HEK293 (cell line): ENCODE measurements at regions not wholly inside any gene's neighbourhood (a gene's known extent, or its start where the extent isn't known, plus 50 kb on each side); places are given as distances from the start of the nearest gene placed in this dataset.

ENCODE experiments used
- SCRT2 ChIP-seq: fragments of 450-650 bp; formaldehyde crosslinking; IDR thresholded peaks from 2 replicates; pipeline ENCODE4 v1.5.1; 2016; ENCODE audit warnings: missing biosample characterization, missing genetic modification characterization
- ZBTB20 ChIP-seq: fragments of 450-650 bp; formaldehyde crosslinking; IDR thresholded peaks from 2 replicates; pipeline ENCODE4 v1.5.1; 2016; ENCODE audit warnings: missing biosample characterization, missing genetic modification characterization
- ZFP41 ChIP-seq: fragments of 450-650 bp; formaldehyde crosslinking; IDR thresholded peaks from 2 replicates; pipeline ENCODE4 v1.5.1; 2016; ENCODE audit warnings: missing biosample characterization, missing genetic modification characterization, borderline replicate concordance
- ZNF10 ChIP-seq: fragments of 450-650 bp; formaldehyde crosslinking; IDR thresholded peaks from 2 replicates; pipeline ENCODE4 v1.5.1; 2017; ENCODE audit warnings: missing biosample characterization, missing genetic modification characterization
- ZNF133 ChIP-seq: fragments of 450-650 bp; formaldehyde crosslinking; IDR thresholded peaks from 2 replicates; pipeline ENCODE4 v1.5.1; 2016; ENCODE audit warnings: missing biosample characterization, missing genetic modification characterization
- ZNF174 ChIP-seq: fragments of 450-650 bp; formaldehyde crosslinking; IDR thresholded peaks from 2 replicates; pipeline ENCODE4 v1.5.0; 2017; ENCODE audit warnings: missing biosample characterization, mild to moderate bottlenecking, missing genetic modification characterization
- ZNF19 ChIP-seq: fragments of 450-650 bp; formaldehyde crosslinking; IDR thresholded peaks from 2 replicates; pipeline ENCODE4; 2016; ENCODE audit warnings: missing biosample characterization, missing genetic modification characterization, low read depth
- ZNF23 ChIP-seq: fragments of 450-650 bp; formaldehyde crosslinking; IDR thresholded peaks from 2 replicates; pipeline ENCODE4 v1.5.1; 2016; ENCODE audit warnings: missing biosample characterization, missing genetic modification characterization, borderline replicate concordance
- ZNF571 ChIP-seq: fragments of 450-650 bp; formaldehyde crosslinking; IDR thresholded peaks from 2 replicates; pipeline ENCODE4 v1.5.0; 2017; ENCODE audit warnings: missing biosample characterization, missing genetic modification characterization
- TF ChIP-seq, protein P1 (sequence below): fragments of 450-650 bp; formaldehyde crosslinking; IDR thresholded peaks from 2 replicates; pipeline ENCODE4 v1.5.1; 2016; ENCODE audit warnings: missing biosample characterization, missing genetic modification characterization
- TF ChIP-seq, protein P2 (sequence below): fragments of 450-650 bp; formaldehyde crosslinking; IDR thresholded peaks from 2 replicates; pipeline ENCODE4 v1.5.1; 2016; ENCODE audit warnings: missing biosample characterization, missing genetic modification characterization
- TF ChIP-seq, protein P3 (sequence below): fragments of 450-650 bp; IDR thresholded peaks from 2 replicates; pipeline ENCODE4 v1.5.1; 2018; ENCODE audit warnings: missing biosample characterization, missing genetic modification characterization
- TF ChIP-seq, protein P4 (sequence below): fragments of 450-650 bp; formaldehyde crosslinking; IDR thresholded peaks from 2 replicates; pipeline ENCODE4 v1.5.1; 2016; ENCODE audit warnings: missing biosample characterization, missing genetic modification characterization, borderline replicate concordance

DNA sequence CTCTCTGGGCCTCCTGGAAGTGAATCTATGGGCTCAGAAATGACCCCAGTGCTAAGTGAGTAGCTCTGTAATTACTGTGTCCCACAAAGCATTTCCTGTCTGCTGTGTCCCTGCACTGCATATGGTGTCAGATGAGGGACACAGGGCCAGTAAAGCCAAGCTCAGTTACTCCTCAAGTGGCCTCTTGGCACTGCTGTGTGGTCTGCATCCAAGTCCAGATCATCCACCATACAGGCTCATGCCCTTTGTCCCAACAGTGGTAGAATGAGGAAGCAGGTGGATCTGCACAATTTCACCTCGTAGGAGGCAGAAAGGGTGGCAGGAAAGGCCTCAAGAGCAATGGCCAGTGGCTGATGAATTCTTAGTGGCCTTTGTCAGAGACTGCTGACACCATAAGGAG lies 146.8 kb downstream of the SOX9 start:
- TF ChIP-seq, protein P1, sequence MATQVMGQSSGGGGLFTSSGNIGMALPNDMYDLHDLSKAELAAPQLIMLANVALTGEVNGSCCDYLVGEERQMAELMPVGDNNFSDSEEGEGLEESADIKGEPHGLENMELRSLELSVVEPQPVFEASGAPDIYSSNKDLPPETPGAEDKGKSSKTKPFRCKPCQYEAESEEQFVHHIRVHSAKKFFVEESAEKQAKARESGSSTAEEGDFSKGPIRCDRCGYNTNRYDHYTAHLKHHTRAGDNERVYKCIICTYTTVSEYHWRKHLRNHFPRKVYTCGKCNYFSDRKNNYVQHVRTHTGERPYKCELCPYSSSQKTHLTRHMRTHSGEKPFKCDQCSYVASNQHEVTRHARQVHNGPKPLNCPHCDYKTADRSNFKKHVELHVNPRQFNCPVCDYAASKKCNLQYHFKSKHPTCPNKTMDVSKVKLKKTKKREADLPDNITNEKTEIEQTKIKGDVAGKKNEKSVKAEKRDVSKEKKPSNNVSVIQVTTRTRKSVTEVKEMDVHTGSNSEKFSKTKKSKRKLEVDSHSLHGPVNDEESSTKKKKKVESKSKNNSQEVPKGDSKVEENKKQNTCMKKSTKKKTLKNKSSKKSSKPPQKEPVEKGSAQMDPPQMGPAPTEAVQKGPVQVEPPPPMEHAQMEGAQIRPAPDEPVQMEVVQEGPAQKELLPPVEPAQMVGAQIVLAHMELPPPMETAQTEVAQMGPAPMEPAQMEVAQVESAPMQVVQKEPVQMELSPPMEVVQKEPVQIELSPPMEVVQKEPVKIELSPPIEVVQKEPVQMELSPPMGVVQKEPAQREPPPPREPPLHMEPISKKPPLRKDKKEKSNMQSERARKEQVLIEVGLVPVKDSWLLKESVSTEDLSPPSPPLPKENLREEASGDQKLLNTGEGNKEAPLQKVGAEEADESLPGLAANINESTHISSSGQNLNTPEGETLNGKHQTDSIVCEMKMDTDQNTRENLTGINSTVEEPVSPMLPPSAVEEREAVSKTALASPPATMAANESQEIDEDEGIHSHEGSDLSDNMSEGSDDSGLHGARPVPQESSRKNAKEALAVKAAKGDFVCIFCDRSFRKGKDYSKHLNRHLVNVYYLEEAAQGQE (tag by site-specific recombination): no peak
- no peak for TF ChIP-seq SCRT2 (tag by site-specific recombination)
- TF ChIP-seq, protein P2, sequence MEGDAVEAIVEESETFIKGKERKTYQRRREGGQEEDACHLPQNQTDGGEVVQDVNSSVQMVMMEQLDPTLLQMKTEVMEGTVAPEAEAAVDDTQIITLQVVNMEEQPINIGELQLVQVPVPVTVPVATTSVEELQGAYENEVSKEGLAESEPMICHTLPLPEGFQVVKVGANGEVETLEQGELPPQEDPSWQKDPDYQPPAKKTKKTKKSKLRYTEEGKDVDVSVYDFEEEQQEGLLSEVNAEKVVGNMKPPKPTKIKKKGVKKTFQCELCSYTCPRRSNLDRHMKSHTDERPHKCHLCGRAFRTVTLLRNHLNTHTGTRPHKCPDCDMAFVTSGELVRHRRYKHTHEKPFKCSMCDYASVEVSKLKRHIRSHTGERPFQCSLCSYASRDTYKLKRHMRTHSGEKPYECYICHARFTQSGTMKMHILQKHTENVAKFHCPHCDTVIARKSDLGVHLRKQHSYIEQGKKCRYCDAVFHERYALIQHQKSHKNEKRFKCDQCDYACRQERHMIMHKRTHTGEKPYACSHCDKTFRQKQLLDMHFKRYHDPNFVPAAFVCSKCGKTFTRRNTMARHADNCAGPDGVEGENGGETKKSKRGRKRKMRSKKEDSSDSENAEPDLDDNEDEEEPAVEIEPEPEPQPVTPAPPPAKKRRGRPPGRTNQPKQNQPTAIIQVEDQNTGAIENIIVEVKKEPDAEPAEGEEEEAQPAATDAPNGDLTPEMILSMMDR: no peak
- TF ChIP-seq ZFP41 (tag by site-specific recombination): no peak
- TF ChIP-seq, protein P3, sequence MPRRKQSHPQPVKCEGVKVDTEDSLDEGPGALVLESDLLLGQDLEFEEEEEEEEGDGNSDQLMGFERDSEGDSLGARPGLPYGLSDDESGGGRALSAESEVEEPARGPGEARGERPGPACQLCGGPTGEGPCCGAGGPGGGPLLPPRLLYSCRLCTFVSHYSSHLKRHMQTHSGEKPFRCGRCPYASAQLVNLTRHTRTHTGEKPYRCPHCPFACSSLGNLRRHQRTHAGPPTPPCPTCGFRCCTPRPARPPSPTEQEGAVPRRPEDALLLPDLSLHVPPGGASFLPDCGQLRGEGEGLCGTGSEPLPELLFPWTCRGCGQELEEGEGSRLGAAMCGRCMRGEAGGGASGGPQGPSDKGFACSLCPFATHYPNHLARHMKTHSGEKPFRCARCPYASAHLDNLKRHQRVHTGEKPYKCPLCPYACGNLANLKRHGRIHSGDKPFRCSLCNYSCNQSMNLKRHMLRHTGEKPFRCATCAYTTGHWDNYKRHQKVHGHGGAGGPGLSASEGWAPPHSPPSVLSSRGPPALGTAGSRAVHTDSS (tag by site-specific recombination): no peak
- no peak for TF ChIP-seq ZNF571 (tag by site-specific recombination)
- no peak for TF ChIP-seq ZNF133 (tag by site-specific recombination)
- TF ChIP-seq ZBTB20: no peak
- TF ChIP-seq ZNF19: no peak
- TF ChIP-seq, protein P4, sequence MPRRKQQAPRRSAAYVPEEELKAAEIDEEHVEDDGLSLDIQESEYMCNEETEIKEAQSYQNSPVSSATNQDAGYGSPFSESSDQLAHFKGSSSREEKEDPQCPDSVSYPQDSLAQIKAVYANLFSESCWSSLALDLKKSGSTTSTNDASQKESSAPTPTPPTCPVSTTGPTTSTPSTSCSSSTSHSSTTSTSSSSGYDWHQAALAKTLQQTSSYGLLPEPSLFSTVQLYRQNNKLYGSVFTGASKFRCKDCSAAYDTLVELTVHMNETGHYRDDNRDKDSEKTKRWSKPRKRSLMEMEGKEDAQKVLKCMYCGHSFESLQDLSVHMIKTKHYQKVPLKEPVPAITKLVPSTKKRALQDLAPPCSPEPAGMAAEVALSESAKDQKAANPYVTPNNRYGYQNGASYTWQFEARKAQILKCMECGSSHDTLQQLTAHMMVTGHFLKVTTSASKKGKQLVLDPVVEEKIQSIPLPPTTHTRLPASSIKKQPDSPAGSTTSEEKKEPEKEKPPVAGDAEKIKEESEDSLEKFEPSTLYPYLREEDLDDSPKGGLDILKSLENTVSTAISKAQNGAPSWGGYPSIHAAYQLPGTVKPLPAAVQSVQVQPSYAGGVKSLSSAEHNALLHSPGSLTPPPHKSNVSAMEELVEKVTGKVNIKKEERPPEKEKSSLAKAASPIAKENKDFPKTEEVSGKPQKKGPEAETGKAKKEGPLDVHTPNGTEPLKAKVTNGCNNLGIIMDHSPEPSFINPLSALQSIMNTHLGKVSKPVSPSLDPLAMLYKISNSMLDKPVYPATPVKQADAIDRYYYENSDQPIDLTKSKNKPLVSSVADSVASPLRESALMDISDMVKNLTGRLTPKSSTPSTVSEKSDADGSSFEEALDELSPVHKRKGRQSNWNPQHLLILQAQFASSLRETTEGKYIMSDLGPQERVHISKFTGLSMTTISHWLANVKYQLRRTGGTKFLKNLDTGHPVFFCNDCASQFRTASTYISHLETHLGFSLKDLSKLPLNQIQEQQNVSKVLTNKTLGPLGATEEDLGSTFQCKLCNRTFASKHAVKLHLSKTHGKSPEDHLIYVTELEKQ: no peak
- TF ChIP-seq ZNF23 (tag by site-specific recombination): no peak
- TF ChIP-seq ZNF10 (tag by site-specific recombination): no peak
- no peak for TF ChIP-seq ZNF174
